NB4 (cell line): ENCODE measurements at regions not wholly inside any gene's neighbourhood (a gene's known extent, or its start where the extent isn't known, plus 50 kb on each side); places are given as distances from the start of the nearest gene placed in this dataset.

ENCODE experiments used
- POLR2A ChIP-seq: IDR thresholded peaks from 2 replicates; pipeline ENCODE4 v1.6.1; 2011; ENCODE audit warnings: mild to moderate bottlenecking; ENCODE audit not compliant: insufficient read length; ENCODE audit errors: extremely low read depth
- TF ChIP-seq, protein P1 (sequence below): IDR thresholded peaks from one replicate; pipeline ENCODE4 v1.5.1; 2012; ENCODE audit warnings: low read depth, low read length

DNA sequence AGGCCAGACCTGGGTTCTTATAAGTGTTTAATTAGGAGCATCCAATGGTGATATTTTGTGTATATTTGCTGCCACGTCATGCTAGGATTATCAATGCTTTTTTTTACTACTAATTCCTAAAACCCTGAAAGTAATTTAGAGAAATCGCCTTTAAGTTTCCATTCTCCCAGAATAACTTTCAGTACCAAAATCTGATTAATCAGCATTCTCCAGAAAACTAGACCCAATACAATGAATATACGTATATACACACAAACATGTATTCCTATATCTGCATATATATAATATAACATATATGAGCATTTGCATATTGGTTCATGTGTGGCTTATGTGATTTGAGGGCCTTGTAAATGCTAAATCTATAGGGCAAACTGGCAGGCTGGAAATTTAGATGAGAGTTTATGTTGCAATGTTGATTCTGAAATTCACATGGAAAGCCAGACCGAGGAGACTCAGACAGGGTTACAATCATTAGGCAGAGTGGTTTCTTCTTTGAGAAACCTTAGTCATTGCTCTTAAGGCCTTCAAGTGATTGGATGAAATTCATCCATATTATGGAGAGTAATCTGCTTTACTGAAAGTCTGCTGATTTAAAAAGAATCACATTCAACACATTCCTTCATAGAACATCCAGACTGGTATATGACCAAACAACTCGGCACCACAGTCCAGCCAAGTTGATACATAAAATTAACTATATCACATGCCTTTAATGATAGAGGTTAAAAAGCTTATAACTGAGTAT, 65.9 kb upstream of the RGPD4 start:
- TF ChIP-seq, protein P1, sequence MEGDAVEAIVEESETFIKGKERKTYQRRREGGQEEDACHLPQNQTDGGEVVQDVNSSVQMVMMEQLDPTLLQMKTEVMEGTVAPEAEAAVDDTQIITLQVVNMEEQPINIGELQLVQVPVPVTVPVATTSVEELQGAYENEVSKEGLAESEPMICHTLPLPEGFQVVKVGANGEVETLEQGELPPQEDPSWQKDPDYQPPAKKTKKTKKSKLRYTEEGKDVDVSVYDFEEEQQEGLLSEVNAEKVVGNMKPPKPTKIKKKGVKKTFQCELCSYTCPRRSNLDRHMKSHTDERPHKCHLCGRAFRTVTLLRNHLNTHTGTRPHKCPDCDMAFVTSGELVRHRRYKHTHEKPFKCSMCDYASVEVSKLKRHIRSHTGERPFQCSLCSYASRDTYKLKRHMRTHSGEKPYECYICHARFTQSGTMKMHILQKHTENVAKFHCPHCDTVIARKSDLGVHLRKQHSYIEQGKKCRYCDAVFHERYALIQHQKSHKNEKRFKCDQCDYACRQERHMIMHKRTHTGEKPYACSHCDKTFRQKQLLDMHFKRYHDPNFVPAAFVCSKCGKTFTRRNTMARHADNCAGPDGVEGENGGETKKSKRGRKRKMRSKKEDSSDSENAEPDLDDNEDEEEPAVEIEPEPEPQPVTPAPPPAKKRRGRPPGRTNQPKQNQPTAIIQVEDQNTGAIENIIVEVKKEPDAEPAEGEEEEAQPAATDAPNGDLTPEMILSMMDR, result no peak
- no peak for TF ChIP-seq POLR2A
